ENCODE measurements at regions not wholly inside any gene's neighbourhood (a gene's known extent, or its start where the extent isn't known, plus 50 kb on each side); places are given as distances from the start of the nearest gene placed in this dataset.
A peak's percentile ranks its signal among the peaks of the same experiment; 100 is the strongest.

- H3K9me3 Mint-ChIP-seq (ENCODE audit: unreplicated experiment): peaks cover 2% of the 10 kb centered on the region
- peaks cover 16% of the 10 kb centered on the region for H3K4me1 Mint-ChIP-seq (ENCODE audit: low read depth, unreplicated experiment)
- no peak for DNase-seq
- no peak for TF ChIP-seq CTCF (IDR thresholded peaks at IDR 0.05; ENCODE audit: partially characterized antibody, unreplicated experiment)
- H3K4me3 Mint-ChIP-seq (ENCODE audit: unreplicated experiment): no peak overlapping the region
- H3K27me3 Mint-ChIP-seq (ENCODE audit: unreplicated experiment): no peaks in the 10 kb centered on the region
- H3K27ac Mint-ChIP-seq (ENCODE audit: unreplicated experiment): no peak overlapping the region
- no peaks in the 10 kb centered on the region for H3K36me3 Mint-ChIP-seq (ENCODE audit: unreplicated experiment)
Measured at GRCh38 chr4:22115262-22115661, 166.7 kb upstream of the KCNIP4 start.

- TF ChIP-seq CTCF (IDR thresholded peaks at IDR 0.05; ENCODE audit: partially characterized antibody, unreplicated experiment): no peak
- Mint-ChIP-seq H3K4me3 (ENCODE audit: unreplicated experiment) (no peak overlapping the region), H3K9me3 (ENCODE audit: unreplicated experiment) (peaks cover 6% of the 10 kb centered on the region), H3K27me3 (ENCODE audit: unreplicated experiment) (no peaks in the 10 kb centered on the region), H3K4me1 (ENCODE audit: low read depth, unreplicated experiment) (peaks cover 26% of the 10 kb centered on the region), H3K36me3 (ENCODE audit: unreplicated experiment) (no peaks in the 10 kb centered on the region), H3K27ac (ENCODE audit: unreplicated experiment) (peak overlapping the region; percentile 12)
- DNase-seq: no peak
Measured at GRCh38 chr4:22103768-22104167, 155.2 kb upstream of the KCNIP4 start.

- TF ChIP-seq CTCF (IDR thresholded peaks at IDR 0.05; ENCODE audit: partially characterized antibody, unreplicated experiment): no peak
- H3K4me3 Mint-ChIP-seq (ENCODE audit: unreplicated experiment): no peak overlapping the region
- peaks cover 7% of the 10 kb centered on the region for H3K9me3 Mint-ChIP-seq (ENCODE audit: unreplicated experiment)
- H3K27ac Mint-ChIP-seq (ENCODE audit: unreplicated experiment): peak overlapping the region; percentile 40
- peaks cover 32% of the 10 kb centered on the region for H3K4me1 Mint-ChIP-seq (ENCODE audit: low read depth, unreplicated experiment)
- H3K36me3 Mint-ChIP-seq (ENCODE audit: unreplicated experiment): no peaks in the 10 kb centered on the region
- H3K27me3 Mint-ChIP-seq (ENCODE audit: unreplicated experiment): peaks cover 3% of the 10 kb centered on the region
- DNase-seq: no peak
Measured at GRCh38 chr4:22099896-22100295, 151.3 kb upstream of the KCNIP4 start.

GRCh38 chr4:22097596-22097995 lies 149.0 kb upstream of the KCNIP4 start:
- Mint-ChIP-seq H3K4me1 (ENCODE audit: low read depth, unreplicated experiment) (peaks cover 34% of the 10 kb centered on the region), H3K9me3 (ENCODE audit: unreplicated experiment) (peaks cover 7% of the 10 kb centered on the region), H3K4me3 (ENCODE audit: unreplicated experiment) (no peak overlapping the region), H3K27me3 (ENCODE audit: unreplicated experiment) (peaks cover 3% of the 10 kb centered on the region), H3K27ac (ENCODE audit: unreplicated experiment) (peak overlapping the region; percentile 39), H3K36me3 (ENCODE audit: unreplicated experiment) (no peaks in the 10 kb centered on the region)
- DNase-seq: no peak
- no peak for TF ChIP-seq CTCF (IDR thresholded peaks at IDR 0.05; ENCODE audit: partially characterized antibody, unreplicated experiment)

GRCh38 chr4:22094217-22094616 lies 145.6 kb upstream of the KCNIP4 start:
- DNase-seq: no peak
- H3K4me3 Mint-ChIP-seq (ENCODE audit: unreplicated experiment): no peak overlapping the region
- H3K4me1 Mint-ChIP-seq (ENCODE audit: low read depth, unreplicated experiment): peaks cover 34% of the 10 kb centered on the region
- no peak overlapping the region for H3K27ac Mint-ChIP-seq (ENCODE audit: unreplicated experiment)
- H3K27me3 Mint-ChIP-seq (ENCODE audit: unreplicated experiment): peaks cover 3% of the 10 kb centered on the region
- no peaks in the 10 kb centered on the region for H3K36me3 Mint-ChIP-seq (ENCODE audit: unreplicated experiment)
- H3K9me3 Mint-ChIP-seq (ENCODE audit: unreplicated experiment): peaks cover 2% of the 10 kb centered on the region
- TF ChIP-seq CTCF (IDR thresholded peaks at IDR 0.05; ENCODE audit: partially characterized antibody, unreplicated experiment): no peak

All from glutamatergic neuron (in vitro differentiated cells).